Glutamatergic neuron (in vitro differentiated cells): ENCODE measurements at regions not wholly inside any gene's neighbourhood (a gene's known extent, or its start where the extent isn't known, plus 50 kb on each side); places are given as distances from the start of the nearest gene placed in this dataset.

Experiments
- DNase-seq: peaks from one replicate; pipeline ENCODE4 v3.0.0; 2022
- H3K27ac Mint-ChIP-seq: one replicate; pipeline ENCODE4 v1.8.0; 2020; ENCODE audit warnings: mild to moderate bottlenecking, mixed read lengths, inconsistent platforms; ENCODE audit not compliant: unreplicated experiment
- H3K27me3 Mint-ChIP-seq: one replicate; pipeline ENCODE4 v1.8.0; 2020; ENCODE audit warnings: mild to moderate bottlenecking, moderate library complexity, mixed read lengths, inconsistent platforms; ENCODE audit not compliant: unreplicated experiment
- H3K36me3 Mint-ChIP-seq: one replicate; pipeline ENCODE4 v1.8.0; 2020; ENCODE audit warnings: mild to moderate bottlenecking, mixed read lengths, inconsistent platforms; ENCODE audit not compliant: unreplicated experiment
- H3K4me1 Mint-ChIP-seq: one replicate; pipeline ENCODE4 v1.8.0; 2020; ENCODE audit warnings: mild to moderate bottlenecking, low read depth, mixed read lengths, inconsistent platforms; ENCODE audit not compliant: unreplicated experiment
- H3K4me3 Mint-ChIP-seq: one replicate; pipeline ENCODE4 v1.8.0; 2020; ENCODE audit warnings: mild to moderate bottlenecking, mixed read lengths, inconsistent platforms; ENCODE audit not compliant: unreplicated experiment
- H3K9me3 Mint-ChIP-seq: one replicate; pipeline ENCODE4 v1.8.0; 2020; ENCODE audit warnings: mild to moderate bottlenecking, moderate library complexity, mixed read lengths, inconsistent platforms; ENCODE audit not compliant: unreplicated experiment
- TF ChIP-seq, protein P1 (sequence below): fragments of 200-600 bp; sonication (generic); IDR thresholded peaks from one replicate; pipeline ENCODE4 v1.5.0; 2021; ENCODE audit not compliant: partially characterized antibody, unreplicated experiment

DNA sequence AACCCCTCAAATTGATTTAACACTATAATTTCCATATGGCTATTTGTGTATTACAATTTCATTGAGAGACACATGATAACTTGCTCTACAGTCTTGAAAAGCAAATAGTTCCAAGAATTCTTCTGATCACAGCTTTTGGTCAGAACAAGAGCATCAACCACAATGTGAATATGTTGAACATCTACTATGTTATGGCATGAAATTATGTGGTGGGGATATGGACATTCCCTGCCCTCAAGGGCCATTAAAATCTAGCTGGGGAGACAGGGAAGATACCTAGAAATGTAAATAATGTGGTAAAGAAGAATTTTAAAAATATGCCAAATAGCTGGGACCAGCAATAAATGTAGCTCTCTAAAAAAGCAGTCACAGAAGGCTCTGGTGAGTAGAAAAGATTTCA is 262.2 kb downstream of the FZD1 start:
- Mint-ChIP-seq H3K27ac (no peak overlapping the region), H3K9me3 (peaks cover 2% of the 10 kb centered on the region), H3K4me1 (peaks cover 2% of the 10 kb centered on the region), H3K27me3 (peaks cover 2% of the 10 kb centered on the region), H3K4me3 (no peak overlapping the region), H3K36me3 (peaks cover 37% of the 10 kb centered on the region)
- no peak for DNase-seq
- TF ChIP-seq, protein P1, sequence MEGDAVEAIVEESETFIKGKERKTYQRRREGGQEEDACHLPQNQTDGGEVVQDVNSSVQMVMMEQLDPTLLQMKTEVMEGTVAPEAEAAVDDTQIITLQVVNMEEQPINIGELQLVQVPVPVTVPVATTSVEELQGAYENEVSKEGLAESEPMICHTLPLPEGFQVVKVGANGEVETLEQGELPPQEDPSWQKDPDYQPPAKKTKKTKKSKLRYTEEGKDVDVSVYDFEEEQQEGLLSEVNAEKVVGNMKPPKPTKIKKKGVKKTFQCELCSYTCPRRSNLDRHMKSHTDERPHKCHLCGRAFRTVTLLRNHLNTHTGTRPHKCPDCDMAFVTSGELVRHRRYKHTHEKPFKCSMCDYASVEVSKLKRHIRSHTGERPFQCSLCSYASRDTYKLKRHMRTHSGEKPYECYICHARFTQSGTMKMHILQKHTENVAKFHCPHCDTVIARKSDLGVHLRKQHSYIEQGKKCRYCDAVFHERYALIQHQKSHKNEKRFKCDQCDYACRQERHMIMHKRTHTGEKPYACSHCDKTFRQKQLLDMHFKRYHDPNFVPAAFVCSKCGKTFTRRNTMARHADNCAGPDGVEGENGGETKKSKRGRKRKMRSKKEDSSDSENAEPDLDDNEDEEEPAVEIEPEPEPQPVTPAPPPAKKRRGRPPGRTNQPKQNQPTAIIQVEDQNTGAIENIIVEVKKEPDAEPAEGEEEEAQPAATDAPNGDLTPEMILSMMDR: no peak

DNA sequence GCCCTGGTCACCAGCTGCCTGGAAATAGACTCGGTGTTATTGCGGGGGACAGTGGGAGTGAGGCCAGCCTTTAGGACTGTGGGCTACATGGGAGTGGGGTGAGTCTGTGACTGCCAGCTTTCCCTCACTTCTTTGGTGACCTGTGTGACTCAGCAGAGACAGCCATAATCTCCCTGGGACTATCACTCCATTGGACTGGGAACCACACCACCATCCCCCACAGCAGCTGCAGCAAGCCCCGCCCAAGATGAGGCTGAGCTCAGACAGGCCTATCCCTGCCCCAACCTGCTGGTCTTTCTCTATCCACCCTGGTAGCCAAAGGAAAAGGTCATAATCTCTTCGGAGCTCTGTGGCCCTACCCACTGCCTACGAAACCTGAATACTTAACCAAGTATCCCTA is 263.2 kb downstream of the FZD1 start:
- Mint-ChIP-seq H3K27ac (no peak overlapping the region), H3K36me3 (peaks cover 42% of the 10 kb centered on the region), H3K9me3 (peaks cover 2% of the 10 kb centered on the region), H3K27me3 (no peaks in the 10 kb centered on the region), H3K4me3 (no peak overlapping the region), H3K4me1 (no peaks in the 10 kb centered on the region)
- DNase-seq: no peak
- TF ChIP-seq, protein P1: no peak

DNA sequence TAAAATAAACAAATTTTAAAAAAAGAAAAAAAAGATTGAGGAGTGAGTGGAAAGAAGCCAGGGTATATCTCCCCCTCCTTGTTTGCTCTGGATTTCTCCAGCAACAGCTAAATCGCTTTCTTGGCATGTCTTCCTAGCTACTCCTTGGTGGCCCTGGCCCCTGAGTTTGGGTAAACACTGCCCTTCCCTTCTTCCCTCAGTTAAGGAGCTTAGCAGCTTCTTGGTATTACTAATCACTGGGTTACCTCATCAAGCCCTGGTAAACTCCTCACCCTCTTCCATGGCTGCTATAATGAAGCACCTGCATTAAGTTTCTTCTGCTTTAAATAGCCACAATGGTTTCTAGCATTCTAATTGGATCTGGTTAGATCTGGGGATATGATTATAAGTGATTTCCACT is 269.8 kb downstream of the FZD1 start:
- no peak overlapping the region for H3K27ac Mint-ChIP-seq
- DNase-seq: no peak
- TF ChIP-seq, protein P1: no peak
- H3K9me3 Mint-ChIP-seq: no peaks in the 10 kb centered on the region
- H3K27me3 Mint-ChIP-seq: no peaks in the 10 kb centered on the region
- H3K36me3 Mint-ChIP-seq: peaks cover 35% of the 10 kb centered on the region
- no peak overlapping the region for H3K4me3 Mint-ChIP-seq
- H3K4me1 Mint-ChIP-seq: peaks cover 8% of the 10 kb centered on the region

DNA sequence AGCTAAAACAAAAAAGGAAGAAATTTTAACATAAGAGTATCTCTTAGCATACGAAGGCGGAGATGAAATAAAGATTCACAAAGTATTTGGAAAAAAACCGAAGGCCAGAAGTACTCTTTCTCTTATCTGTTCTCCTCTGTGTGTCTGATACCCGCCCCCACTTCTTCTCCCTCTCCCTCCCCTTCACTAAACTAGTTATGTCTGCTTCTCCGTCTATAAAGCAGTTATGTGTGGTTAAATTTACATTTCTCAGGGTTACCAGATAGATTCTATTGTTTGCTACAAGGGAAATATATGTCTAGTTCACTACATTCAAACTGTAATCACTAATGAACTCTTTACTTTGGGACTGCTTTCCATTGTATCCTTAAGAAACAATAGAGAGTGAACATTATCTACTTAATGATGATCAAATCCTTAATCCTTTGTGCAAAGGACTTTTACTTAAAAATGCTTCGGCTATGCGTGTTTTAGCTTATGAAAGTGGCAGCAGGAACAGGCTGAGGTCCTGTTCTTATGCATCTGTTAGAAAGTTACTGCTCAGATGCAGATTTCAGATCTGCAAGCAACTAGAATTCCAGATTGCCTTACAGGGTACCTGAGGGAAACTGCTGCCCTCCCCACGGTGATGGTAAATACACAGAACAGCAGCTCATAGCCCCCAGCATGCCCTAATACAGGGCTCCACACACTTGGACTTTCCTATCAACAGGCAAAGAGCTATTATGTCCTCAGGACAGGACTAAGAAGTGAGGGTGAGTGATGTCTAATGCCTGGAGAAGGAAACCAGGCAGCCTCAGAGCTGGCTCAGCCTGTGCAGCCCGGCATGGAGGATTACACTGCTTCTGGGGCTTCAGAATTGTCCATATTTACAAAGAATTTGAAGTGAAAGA is 273.3 kb downstream of the FZD1 start:
- DNase-seq: no peak
- peaks cover 3% of the 10 kb centered on the region for H3K36me3 Mint-ChIP-seq
- H3K27me3 Mint-ChIP-seq: no peaks in the 10 kb centered on the region
- H3K4me1 Mint-ChIP-seq: peaks cover 8% of the 10 kb centered on the region
- H3K9me3 Mint-ChIP-seq: peaks cover 2% of the 10 kb centered on the region
- H3K4me3 Mint-ChIP-seq: no peak overlapping the region
- no peak overlapping the region for H3K27ac Mint-ChIP-seq
- TF ChIP-seq, protein P1: no peak

DNA sequence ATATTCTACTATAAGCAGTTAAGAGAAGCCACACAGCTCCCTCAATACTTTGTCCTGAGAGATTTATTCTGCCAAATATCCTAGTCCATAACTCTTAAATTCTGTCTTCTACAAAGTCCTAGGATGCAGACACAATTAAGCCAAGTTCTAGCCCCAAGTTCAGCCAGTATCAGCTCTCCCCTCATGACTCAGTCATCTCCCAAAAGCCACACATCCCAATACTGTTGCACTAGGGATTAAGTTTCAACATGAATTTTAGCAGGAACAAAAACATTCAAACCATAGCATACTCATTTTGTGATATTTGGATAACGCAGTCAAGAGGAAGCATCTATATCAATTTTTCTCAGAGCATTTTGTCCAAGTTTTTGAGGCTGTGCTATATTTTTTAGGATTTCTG is 277.4 kb downstream of the FZD1 start:
- Mint-ChIP-seq H3K36me3 (no peaks in the 10 kb centered on the region), H3K27ac (no peak overlapping the region), H3K4me3 (no peak overlapping the region), H3K9me3 (peaks cover 2% of the 10 kb centered on the region), H3K4me1 (peaks cover 8% of the 10 kb centered on the region), H3K27me3 (peaks cover 5% of the 10 kb centered on the region)
- TF ChIP-seq, protein P1: no peak
- no peak for DNase-seq
